ENCODE measurements at regions not wholly inside any gene's neighbourhood (a gene's known extent, or its start where the extent isn't known, plus 50 kb on each side); places are given as distances from the start of the nearest gene placed in this dataset.

DNA sequence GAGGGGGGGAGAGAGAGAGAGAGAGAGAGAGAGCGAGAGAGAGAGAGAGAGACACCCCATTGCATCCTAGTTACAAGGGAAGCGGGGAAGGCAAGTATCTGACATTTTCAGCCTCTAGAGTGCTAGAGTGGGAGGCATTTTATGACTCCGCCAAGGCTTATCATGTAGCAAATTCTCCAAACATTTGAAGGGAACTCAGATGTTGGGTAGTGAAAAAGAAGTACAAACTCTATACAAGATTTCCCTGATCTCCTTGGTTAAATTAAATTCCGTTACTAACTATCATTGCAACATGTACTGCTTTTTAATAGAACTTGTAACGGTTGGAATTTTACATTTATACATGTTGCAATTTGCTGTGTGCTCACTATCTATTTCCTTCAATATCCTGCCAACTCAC, 83.4 kb upstream of the FAM3C start:
- no peak for TF ChIP-seq POLR2A (IDR thresholded peaks at IDR 0.05; ENCODE audit: low read depth)
- TF ChIP-seq, protein P1, sequence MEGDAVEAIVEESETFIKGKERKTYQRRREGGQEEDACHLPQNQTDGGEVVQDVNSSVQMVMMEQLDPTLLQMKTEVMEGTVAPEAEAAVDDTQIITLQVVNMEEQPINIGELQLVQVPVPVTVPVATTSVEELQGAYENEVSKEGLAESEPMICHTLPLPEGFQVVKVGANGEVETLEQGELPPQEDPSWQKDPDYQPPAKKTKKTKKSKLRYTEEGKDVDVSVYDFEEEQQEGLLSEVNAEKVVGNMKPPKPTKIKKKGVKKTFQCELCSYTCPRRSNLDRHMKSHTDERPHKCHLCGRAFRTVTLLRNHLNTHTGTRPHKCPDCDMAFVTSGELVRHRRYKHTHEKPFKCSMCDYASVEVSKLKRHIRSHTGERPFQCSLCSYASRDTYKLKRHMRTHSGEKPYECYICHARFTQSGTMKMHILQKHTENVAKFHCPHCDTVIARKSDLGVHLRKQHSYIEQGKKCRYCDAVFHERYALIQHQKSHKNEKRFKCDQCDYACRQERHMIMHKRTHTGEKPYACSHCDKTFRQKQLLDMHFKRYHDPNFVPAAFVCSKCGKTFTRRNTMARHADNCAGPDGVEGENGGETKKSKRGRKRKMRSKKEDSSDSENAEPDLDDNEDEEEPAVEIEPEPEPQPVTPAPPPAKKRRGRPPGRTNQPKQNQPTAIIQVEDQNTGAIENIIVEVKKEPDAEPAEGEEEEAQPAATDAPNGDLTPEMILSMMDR (IDR thresholded peaks at IDR 0.05), result no peak
- TF ChIP-seq EP300 (IDR thresholded peaks at IDR 0.05), result no peak

Data from esophagus muscularis mucosa (tissue), 4 donors.